Activated CD8-positive, alpha-beta memory T cell treated with anti-CD3 and anti-CD28 coated beads, Interleukin-2, amount 50 U/mL, for 24 hours (primary cell): ENCODE measurements at regions not wholly inside any gene's neighbourhood (a gene's known extent, or its start where the extent isn't known, plus 50 kb on each side); places are given as distances from the start of the nearest gene placed in this dataset.
"Not testable (repeated sequence)": the region's sequence is repeated elsewhere in the genome, so short reads cannot be mapped to it uniquely, and the experiment has no call there.

Experiments used
- DNase-seq: peaks from one replicate; pipeline ENCODE4 v3.0.0-alpha.2; 2020; ENCODE audit errors: extremely low read depth

GRCh38 chr13:22965011-22965857 is 215.5 kb upstream of the SGCG start:
- DNase-seq = not testable (repeated sequence)

- not testable (repeated sequence) for DNase-seq
Measured at GRCh38 chr13:22965858-22966239, 214.9 kb upstream of the SGCG start.

GRCh38 chr13:22966753-22967152 is 214.0 kb upstream of the SGCG start:
- not testable (repeated sequence) for DNase-seq

- DNase-seq = no peak
Measured at GRCh38 chr13:22967669-22968068, 213.1 kb upstream of the SGCG start.

GRCh38 chr13:22979952-22980351 is 200.8 kb upstream of the SGCG start:
- DNase-seq = no peak

GRCh38 chr13:22980936-22981335 is 199.8 kb upstream of the SGCG start:
- no peak for DNase-seq

- DNase-seq = no peak
Measured at GRCh38 chr13:22993148-22993547, 187.6 kb upstream of the SGCG start.

GRCh38 chr13:23003446-23003845 is 177.3 kb upstream of the SGCG start:
- DNase-seq = no peak

- no peak for DNase-seq
Measured at GRCh38 chr13:23007426-23007825, 173.4 kb upstream of the SGCG start.

- DNase-seq = no peak
Measured at GRCh38 chr13:23018143-23018542, 162.6 kb upstream of the SGCG start.

- no peak for DNase-seq
Measured at GRCh38 chr13:23020246-23020843, 160.4 kb upstream of the SGCG start.

- no peak for DNase-seq
Measured at GRCh38 chr13:23021906-23022305, 158.9 kb upstream of the SGCG start.

GRCh38 chr13:23022704-23023103 is 158.1 kb upstream of the SGCG start:
- DNase-seq = no peak

GRCh38 chr13:23025864-23026608 is 154.7 kb upstream of the SGCG start:
- DNase-seq = no peak

- no peak for DNase-seq
Measured at GRCh38 chr13:23039266-23039935, 141.4 kb upstream of the SGCG start.

GRCh38 chr13:23042181-23042580 is 138.6 kb upstream of the SGCG start:
- DNase-seq = no peak

- no peak for DNase-seq
Measured at GRCh38 chr13:23044906-23045305, 135.9 kb upstream of the SGCG start.

GRCh38 chr13:23050126-23050525 is 130.7 kb upstream of the SGCG start:
- DNase-seq = no peak

- DNase-seq = not testable (repeated sequence)
Measured at GRCh38 chr13:23053711-23054110, 127.1 kb upstream of the SGCG start.

- DNase-seq = no peak
Measured at GRCh38 chr13:23059173-23059572, 121.6 kb upstream of the SGCG start.

- no peak for DNase-seq
Measured at GRCh38 chr13:23060959-23061358, 119.8 kb upstream of the SGCG start.

GRCh38 chr13:23067129-23067528 is 113.7 kb upstream of the SGCG start:
- no peak for DNase-seq
